Neural crest cell (in vitro differentiated cells): ENCODE measurements at regions not wholly inside any gene's neighbourhood (a gene's known extent, or its start where the extent isn't known, plus 50 kb on each side); places are given as distances from the start of the nearest gene placed in this dataset.

ENCODE experiments used
- DNase-seq: peaks from one replicate; pipeline ENCODE4 v3.0.0; 2021; ENCODE audit warnings: low read depth, mixed read lengths, low spot score
- H3K27ac Mint-ChIP-seq: one replicate; pipeline ENCODE4 v1.8.0; 2021; ENCODE audit warnings: mild to moderate bottlenecking, mixed read lengths; ENCODE audit not compliant: unreplicated experiment
- H3K27me3 Mint-ChIP-seq: 2 replicates; pipeline ENCODE4 v1.8.0; 2021; ENCODE audit warnings: low read depth, mild to moderate bottlenecking, mixed read lengths
- H3K36me3 Mint-ChIP-seq: 2 replicates; pipeline ENCODE4 v1.8.0; 2021; ENCODE audit warnings: low read depth, mild to moderate bottlenecking, mixed read lengths
- H3K4me1 Mint-ChIP-seq: 2 replicates; pipeline ENCODE4 v1.8.0; 2021; ENCODE audit warnings: mixed read lengths
- H3K4me3 Mint-ChIP-seq: one replicate; pipeline ENCODE4 v1.8.0; 2021; ENCODE audit warnings: mild to moderate bottlenecking, mixed read lengths
- H3K9me3 Mint-ChIP-seq: 2 replicates; pipeline ENCODE4 v1.8.0; 2021; ENCODE audit warnings: mixed read lengths
- TF ChIP-seq, protein P1 (sequence below): fragments of 200-600 bp; sonication (generic); conservative IDR thresholded peaks from 2 replicates; pipeline ENCODE4 v1.5.0; 2021; ENCODE audit warnings: antibody characterized with exemption, mild to moderate bottlenecking

GRCh38 chr10:59020502-59020901 is 155.9 kb upstream of the PHYHIPL start:
- Mint-ChIP-seq H3K4me3 (no peak overlapping the region), H3K27me3 (no peaks in the 10 kb centered on the region), H3K9me3 (peaks cover 2% of the 10 kb centered on the region), H3K4me1 (peaks cover 40% of the 10 kb centered on the region), H3K36me3 (no peaks in the 10 kb centered on the region), H3K27ac (peak overlapping the region; percentile 20)
- DNase-seq: no peak
- TF ChIP-seq, protein P1, sequence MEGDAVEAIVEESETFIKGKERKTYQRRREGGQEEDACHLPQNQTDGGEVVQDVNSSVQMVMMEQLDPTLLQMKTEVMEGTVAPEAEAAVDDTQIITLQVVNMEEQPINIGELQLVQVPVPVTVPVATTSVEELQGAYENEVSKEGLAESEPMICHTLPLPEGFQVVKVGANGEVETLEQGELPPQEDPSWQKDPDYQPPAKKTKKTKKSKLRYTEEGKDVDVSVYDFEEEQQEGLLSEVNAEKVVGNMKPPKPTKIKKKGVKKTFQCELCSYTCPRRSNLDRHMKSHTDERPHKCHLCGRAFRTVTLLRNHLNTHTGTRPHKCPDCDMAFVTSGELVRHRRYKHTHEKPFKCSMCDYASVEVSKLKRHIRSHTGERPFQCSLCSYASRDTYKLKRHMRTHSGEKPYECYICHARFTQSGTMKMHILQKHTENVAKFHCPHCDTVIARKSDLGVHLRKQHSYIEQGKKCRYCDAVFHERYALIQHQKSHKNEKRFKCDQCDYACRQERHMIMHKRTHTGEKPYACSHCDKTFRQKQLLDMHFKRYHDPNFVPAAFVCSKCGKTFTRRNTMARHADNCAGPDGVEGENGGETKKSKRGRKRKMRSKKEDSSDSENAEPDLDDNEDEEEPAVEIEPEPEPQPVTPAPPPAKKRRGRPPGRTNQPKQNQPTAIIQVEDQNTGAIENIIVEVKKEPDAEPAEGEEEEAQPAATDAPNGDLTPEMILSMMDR: no peak

- Mint-ChIP-seq H3K27ac (peak overlapping the region; percentile 51), H3K36me3 (peaks cover 2% of the 10 kb centered on the region)
These were observed 150.3 kb upstream of the PHYHIPL start for GRCh38 chr10:59025981-59026765.

DNA sequence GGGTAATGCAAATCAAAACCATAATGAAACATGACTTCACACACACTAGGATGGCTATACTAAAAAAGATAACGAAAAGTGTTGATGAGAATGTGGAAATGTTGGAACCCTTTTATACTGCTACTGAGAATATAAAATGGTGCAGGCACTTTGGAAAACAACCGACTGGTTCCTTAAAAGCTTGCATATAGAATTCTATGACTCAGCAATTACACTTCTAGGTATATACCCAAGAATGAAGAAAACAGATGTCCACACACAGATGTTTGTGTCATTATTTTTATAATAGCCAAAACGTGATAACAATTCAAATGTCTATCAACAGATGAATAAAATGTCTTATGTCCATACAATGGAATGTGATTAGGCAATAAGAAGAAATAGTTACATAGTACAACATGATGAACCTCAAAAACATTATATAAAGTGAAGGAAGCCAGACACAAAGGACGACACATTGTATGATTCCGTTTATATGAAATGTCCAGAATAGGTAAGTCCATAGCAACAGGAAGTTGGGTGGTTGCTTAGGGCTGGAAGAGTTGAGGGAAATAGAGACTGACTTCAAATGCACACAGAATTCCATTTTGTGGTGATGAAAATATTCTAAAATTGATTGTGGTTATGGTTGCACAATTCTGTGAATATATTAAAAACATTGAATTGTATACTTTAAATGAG is 148.3 kb upstream of the PHYHIPL start:
- Mint-ChIP-seq H3K4me1 (peaks cover 24% of the 10 kb centered on the region), H3K36me3 (peaks cover 2% of the 10 kb centered on the region), H3K9me3 (peaks cover 12% of the 10 kb centered on the region), H3K27me3 (no peaks in the 10 kb centered on the region), H3K4me3 (no peak overlapping the region), H3K27ac (no peak overlapping the region)
- no peak for DNase-seq
- TF ChIP-seq, protein P1: no peak

More at GRCh38 chr10:59025981-59026765, 150.3 kb upstream of the PHYHIPL start:
- TF ChIP-seq, protein P1: no peak
- H3K9me3 Mint-ChIP-seq: peaks cover 14% of the 10 kb centered on the region
- peak overlapping the region; percentile 51 for H3K4me3 Mint-ChIP-seq
- DNase-seq: no peak
- no peaks in the 10 kb centered on the region for H3K27me3 Mint-ChIP-seq
- H3K4me1 Mint-ChIP-seq: peaks cover 24% of the 10 kb centered on the region

DNA sequence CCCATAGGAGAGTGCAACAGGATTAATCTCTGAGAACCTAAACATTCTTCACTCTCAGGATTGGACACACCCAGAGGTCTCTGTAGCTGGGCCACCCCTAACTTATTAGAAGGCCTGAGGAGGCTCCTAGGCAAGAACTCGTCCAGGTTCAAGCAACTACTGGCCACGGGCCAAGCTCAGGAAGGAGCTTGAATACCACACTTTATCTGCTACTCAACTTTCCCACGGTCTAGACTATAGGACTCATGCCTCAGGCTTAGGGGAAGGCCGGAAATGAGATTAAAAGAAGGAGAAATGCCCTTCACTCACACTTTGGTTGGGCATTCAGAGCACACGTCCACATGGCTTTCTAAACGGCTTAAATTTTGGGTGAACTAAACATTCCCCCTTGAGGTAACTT is 142.8 kb upstream of the PHYHIPL start:
- Mint-ChIP-seq H3K27ac (no peak overlapping the region), H3K9me3 (peaks cover 12% of the 10 kb centered on the region), H3K36me3 (peaks cover 2% of the 10 kb centered on the region), H3K27me3 (no peaks in the 10 kb centered on the region), H3K4me3 (no peak overlapping the region), H3K4me1 (peaks cover 6% of the 10 kb centered on the region)
- DNase-seq: no peak
- TF ChIP-seq, protein P1: no peak

GRCh38 chr10:59036311-59037017 is 140.0 kb upstream of the PHYHIPL start:
- Mint-ChIP-seq H3K36me3 (peaks cover 7% of the 10 kb centered on the region), H3K9me3 (peaks cover 6% of the 10 kb centered on the region), H3K27ac (no peak overlapping the region), H3K4me1 (peaks cover 6% of the 10 kb centered on the region), H3K4me3 (no peak overlapping the region), H3K27me3 (no peaks in the 10 kb centered on the region)
- DNase-seq: no peak
- TF ChIP-seq, protein P1: no peak
